Brain pericyte (primary cell): ENCODE measurements at regions not wholly inside any gene's neighbourhood (a gene's known extent, or its start where the extent isn't known, plus 50 kb on each side); places are given as distances from the start of the nearest gene placed in this dataset.

Source experiments
- DNase-seq: peaks from one replicate; pipeline ENCODE4 v3.0.0-alpha.2; 2012; ENCODE audit warnings: low read depth, low spot score

GRCh38 chr11:121794671-121795141 lies 321.3 kb downstream of the BLID start:
- no peak for DNase-seq

GRCh38 chr11:121793916-121794315 lies 322.1 kb downstream of the BLID start:
- no peak for DNase-seq

- DNase-seq = no peak
Observed at GRCh38 chr11:121793291-121793690, 322.7 kb downstream of the BLID start.

- no peak for DNase-seq
Observed at GRCh38 chr11:121792185-121792584, 323.8 kb downstream of the BLID start.

GRCh38 chr11:121790430-121790829 lies 325.6 kb downstream of the BLID start:
- DNase-seq = no peak

- DNase-seq = no peak
Observed at GRCh38 chr11:121780971-121781370, 328.2 kb upstream of the SORL1-AS1 start.

GRCh38 chr11:121777056-121777455 lies 324.3 kb upstream of the SORL1-AS1 start:
- DNase-seq = no peak

- DNase-seq = no peak
Observed at GRCh38 chr11:121775276-121775675, 322.5 kb upstream of the SORL1-AS1 start.

- no peak for DNase-seq
Observed at GRCh38 chr11:121773076-121773475, 320.3 kb upstream of the SORL1-AS1 start.

GRCh38 chr11:121770939-121771595 lies 318.3 kb upstream of the SORL1-AS1 start:
- DNase-seq = no peak

GRCh38 chr11:121769191-121769590 lies 316.4 kb upstream of the SORL1-AS1 start:
- DNase-seq = no peak

- DNase-seq = no peak
Observed at GRCh38 chr11:121767433-121767832, 314.7 kb upstream of the SORL1-AS1 start.

- no peak for DNase-seq
Observed at GRCh38 chr11:121766991-121767390, 314.2 kb upstream of the SORL1-AS1 start.

GRCh38 chr11:121766166-121766565 lies 313.4 kb upstream of the SORL1-AS1 start:
- DNase-seq = no peak

- DNase-seq = no peak
Observed at GRCh38 chr11:121763526-121763925, 310.8 kb upstream of the SORL1-AS1 start.

GRCh38 chr11:121762820-121763219 lies 310.1 kb upstream of the SORL1-AS1 start:
- no peak for DNase-seq

- no peak for DNase-seq
Observed at GRCh38 chr11:121761186-121761585, 308.4 kb upstream of the SORL1-AS1 start.

GRCh38 chr11:121757480-121758125 lies 304.8 kb upstream of the SORL1-AS1 start:
- no peak for DNase-seq

- no peak for DNase-seq
Observed at GRCh38 chr11:121755906-121756305, 303.1 kb upstream of the SORL1-AS1 start.

GRCh38 chr11:121755191-121755590 lies 302.4 kb upstream of the SORL1-AS1 start:
- DNase-seq = peak; percentile 49

GRCh38 chr11:121754598-121754997 lies 301.8 kb upstream of the SORL1-AS1 start:
- no peak for DNase-seq

- no peak for DNase-seq
Observed at GRCh38 chr11:121749691-121750090, 296.9 kb upstream of the SORL1-AS1 start.

GRCh38 chr11:121748068-121748467 lies 295.3 kb upstream of the SORL1-AS1 start:
- no peak for DNase-seq
